Body of pancreas (tissue), 4 donors: ENCODE measurements at regions not wholly inside any gene's neighbourhood (a gene's known extent, or its start where the extent isn't known, plus 50 kb on each side); places are given as distances from the start of the nearest gene placed in this dataset.

Source experiments
- ATAC-seq: fragments of 150-250 bp; one replicate; pipeline ENCODE4 v1.9.1; 2016
- DNase-seq, 4 donors: peaks; one replicate each; pipeline ENCODE4 v3.0.0-alpha.2; 2019
- H3K27ac ChIP-seq, 4 donors: fragments of 200-600 bp; sonication (generic); 1 replicate in 3 of 4; 2 replicates in 1 of 4; pipeline versions ENCODE4 v1.5.1 to v1.6.1; 2016 to 2019; ENCODE audit warnings: mild to moderate bottlenecking in 1 of 4, mixed read lengths in 1 of 4, moderate library complexity in 1 of 4
- H3K27me3 ChIP-seq, 2 donors: fragments of 200-600 bp; sonication (generic); one replicate each; pipeline ENCODE4 v1.6.0; 2016; ENCODE audit warnings: mild to moderate bottlenecking in 1 of 2
- H3K36me3 ChIP-seq, 2 donors: fragments of 200-600 bp; sonication (generic); replicated peaks in 1 of 2; 2 replicates each; pipeline ENCODE4 v1.5.1; 2016; ENCODE audit warnings: low read depth in 2 of 2; ENCODE audit not compliant: insufficient read depth in 1 of 2
- H3K4me1 ChIP-seq: fragments of 200-600 bp; sonication (generic); one replicate; pipeline ENCODE4 v1.6.0; 2016
- H3K4me3 ChIP-seq, 2 donors: fragments of 200-600 bp; sonication (generic); 1 replicate in 1 of 2; 2 replicates in 1 of 2; pipeline ENCODE4 v1.5.1; 2016 to 2019
- H3K9me3 ChIP-seq, 3 donors: fragments of 200-600 bp; sonication (generic); 1 replicate in 2 of 3; 2 replicates in 1 of 3; pipeline ENCODE4 v1.5.1; 2016
- POLR2A ChIP-seq, 3 donors: fragments of 450-650 bp; IDR thresholded peaks; one replicate each; pipeline ENCODE4 v1.6.1; 2016; ENCODE audit warnings: antibody characterized with exemption in 3 of 3, mild to moderate bottlenecking in 2 of 3
- WGBS, 2 donors: methylation state at CpG; one replicate each; pipeline ENCODE4 v1.1.5; 2017; 5-methylcytosine and 5-hydroxymethylcytosine counted together
- intact Hi-C: fragments of 100-400 bp; cut with DNase I; formaldehyde crosslinking; loops from one replicate; pipeline ENCODE4 v1.15.1; 2023
- TF ChIP-seq, protein P1 (sequence below), 7 experiments: fragments of 450-650 bp in 4 of 7; fragments of 200-600 bp in 3 of 7; sonication (generic) in 3 of 7; IDR thresholded peaks; one replicate each; pipeline ENCODE4 v1.5.1; 2016 to 2019; ENCODE audit warnings: antibody characterized with exemption in 7 of 7

- Histone ChIP-seq H3K4me1 (no peaks in the 10 kb centered on the region), H3K27me3 (no peaks in the 10 kb centered on the region), H3K4me3 (no peak overlapping the region), H3K36me3 (no peaks in the 10 kb centered on the region), H3K9me3 (no peaks in the 10 kb centered on the region), H3K27ac (no peak overlapping the region)
- DNase-seq (no peak), ATAC-seq (no peak)
- WGBS, 2 donors: 17 to 38% methylated on average over 2 of the region's 2 CpGs
- no peak for TF ChIP-seq POLR2A (IDR thresholded peaks at IDR 0.05)
- TF ChIP-seq, protein P1, sequence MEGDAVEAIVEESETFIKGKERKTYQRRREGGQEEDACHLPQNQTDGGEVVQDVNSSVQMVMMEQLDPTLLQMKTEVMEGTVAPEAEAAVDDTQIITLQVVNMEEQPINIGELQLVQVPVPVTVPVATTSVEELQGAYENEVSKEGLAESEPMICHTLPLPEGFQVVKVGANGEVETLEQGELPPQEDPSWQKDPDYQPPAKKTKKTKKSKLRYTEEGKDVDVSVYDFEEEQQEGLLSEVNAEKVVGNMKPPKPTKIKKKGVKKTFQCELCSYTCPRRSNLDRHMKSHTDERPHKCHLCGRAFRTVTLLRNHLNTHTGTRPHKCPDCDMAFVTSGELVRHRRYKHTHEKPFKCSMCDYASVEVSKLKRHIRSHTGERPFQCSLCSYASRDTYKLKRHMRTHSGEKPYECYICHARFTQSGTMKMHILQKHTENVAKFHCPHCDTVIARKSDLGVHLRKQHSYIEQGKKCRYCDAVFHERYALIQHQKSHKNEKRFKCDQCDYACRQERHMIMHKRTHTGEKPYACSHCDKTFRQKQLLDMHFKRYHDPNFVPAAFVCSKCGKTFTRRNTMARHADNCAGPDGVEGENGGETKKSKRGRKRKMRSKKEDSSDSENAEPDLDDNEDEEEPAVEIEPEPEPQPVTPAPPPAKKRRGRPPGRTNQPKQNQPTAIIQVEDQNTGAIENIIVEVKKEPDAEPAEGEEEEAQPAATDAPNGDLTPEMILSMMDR (IDR thresholded peaks at IDR 0.05): no peak
- intact Hi-C loops: no loop called here
Measured at GRCh38 chr5:26278078-26278477, 760.3 kb downstream of the CDH9 start.

DNA sequence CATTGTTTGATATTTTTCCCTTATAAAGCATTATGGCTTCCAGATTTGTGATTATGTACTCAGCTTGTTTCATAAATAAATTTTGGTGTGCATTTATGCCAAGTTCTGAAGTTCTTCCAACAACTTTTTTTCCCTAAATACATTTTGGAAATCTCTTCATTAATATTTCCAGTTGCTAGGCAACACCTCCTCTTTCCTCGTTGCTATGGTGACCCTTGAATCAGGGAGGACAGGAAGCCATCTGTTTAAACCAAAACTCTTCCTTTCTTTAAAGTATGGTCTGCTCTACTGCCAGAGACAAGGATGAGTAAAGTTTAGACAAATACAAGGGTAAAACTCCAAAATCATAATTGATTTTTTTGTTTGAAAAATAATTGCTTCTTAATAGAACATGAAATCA lies 779.3 kb downstream of the CDH9 start:
- H3K9me3 ChIP-seq: no peaks in the 10 kb centered on the region
- no peak for TF ChIP-seq POLR2A (IDR thresholded peaks at IDR 0.05)
- TF ChIP-seq, protein P1 (IDR thresholded peaks at IDR 0.05): no peak
- ATAC-seq (no peak), DNase-seq (no peak)
- WGBS, 2 donors: 31 to 35% methylated on average over 1 of the region's 1 CpG
- no peaks in the 10 kb centered on the region for H3K27me3 ChIP-seq
- H3K4me3 ChIP-seq: no peak overlapping the region
- no peaks in the 10 kb centered on the region for H3K4me1 ChIP-seq
- intact Hi-C loops: no loop called here
- no peak overlapping the region for H3K27ac ChIP-seq
- H3K36me3 ChIP-seq: no peaks in the 10 kb centered on the region

GRCh38 chr5:26245321-26245720 lies 793.1 kb downstream of the CDH9 start:
- intact Hi-C loops: no loop called here
- ATAC-seq (no peak), DNase-seq (no peak)
- H3K27ac ChIP-seq: no peak overlapping the region
- no peaks in the 10 kb centered on the region for H3K4me1 ChIP-seq
- no peak overlapping the region for H3K4me3 ChIP-seq
- WGBS, 2 donors: 62 to 64% methylated on average over 5 of the region's 5 CpGs
- H3K27me3 ChIP-seq: no peaks in the 10 kb centered on the region
- H3K9me3 ChIP-seq: no peaks in the 10 kb centered on the region
- H3K36me3 ChIP-seq: no peaks in the 10 kb centered on the region
- TF ChIP-seq POLR2A (IDR thresholded peaks at IDR 0.05): no peak
- TF ChIP-seq, protein P1 (IDR thresholded peaks at IDR 0.05): no peak

GRCh38 chr5:26239588-26239987 lies 798.8 kb downstream of the CDH9 start:
- no peaks in the 10 kb centered on the region for H3K36me3 ChIP-seq
- no peak overlapping the region for H3K4me3 ChIP-seq
- no peak for ATAC-seq
- H3K9me3 ChIP-seq: no peaks in the 10 kb centered on the region
- 49 to 61% methylated on average over 4 of the region's 4 CpGs for WGBS, 2 donors
- DNase-seq: no peak
- H3K4me1 ChIP-seq: no peaks in the 10 kb centered on the region
- intact Hi-C loops: no loop called here
- TF ChIP-seq, protein P1 (IDR thresholded peaks at IDR 0.05): no peak
- no peak for TF ChIP-seq POLR2A (IDR thresholded peaks at IDR 0.05)
- H3K27me3 ChIP-seq: no peaks in the 10 kb centered on the region
- H3K27ac ChIP-seq: no peak overlapping the region

- H3K27ac ChIP-seq: no peak overlapping the region
- no peaks in the 10 kb centered on the region for H3K36me3 ChIP-seq
- WGBS, 2 donors: 83 to 84% methylated on average over 18 of the region's 18 CpGs
- no peaks in the 10 kb centered on the region for H3K27me3 ChIP-seq
- intact Hi-C loops: no loop called here
- TF ChIP-seq, protein P1 (IDR thresholded peaks at IDR 0.05): no peak
- TF ChIP-seq POLR2A (IDR thresholded peaks at IDR 0.05): no peak
- H3K4me1 ChIP-seq: no peaks in the 10 kb centered on the region
- no peak for ATAC-seq
- no peak for DNase-seq
- no peak overlapping the region for H3K4me3 ChIP-seq
- H3K9me3 ChIP-seq: no peaks in the 10 kb centered on the region
Measured at GRCh38 chr5:26237489-26237888, 800.9 kb downstream of the CDH9 start.
